Panc1 (cell line): ENCODE measurements at regions not wholly inside any gene's neighbourhood (a gene's known extent, or its start where the extent isn't known, plus 50 kb on each side); places are given as distances from the start of the nearest gene placed in this dataset.

ENCODE experiments used
- ATAC-seq: fragments of 200-7000 bp; cut with Tn5 transposase; 2 replicates; pipeline ENCODE4 v1.9.1; 2020; ENCODE audit warnings: mild to moderate bottlenecking, moderate library complexity
- BruUV-seq: library from RNA; stranded (reverse); fragments of 400-500 nt; replicated peaks from 2 replicates; lab custom pipeline; 2021; lab: Mats Ljungman, UMichigan
- CTCF ChIA-PET: fragments of 300-600 bp; sonication (Branson Sonifier 250); formaldehyde crosslinking; loops from one replicate; lab custom pipeline; 2022; ENCODE audit warnings: antibody characterized with exemption; lab: Charles Lee
- POLR2A ChIA-PET: fragments of 300-600 bp; sonication (Branson Sonifier 250); formaldehyde crosslinking; loops from one replicate; lab custom pipeline; 2022; ENCODE audit warnings: antibody characterized with exemption; lab: Charles Lee
- DNase-seq: peaks from one replicate; pipeline ENCODE4 v3.0.0-alpha.2; 2010; ENCODE audit warnings: low read depth, low spot score
- H3K27ac ChIP-seq: 2 replicates; pipeline ENCODE4 v1.5.1; 2011; ENCODE audit warnings: mild to moderate bottlenecking, low read length, inconsistent platforms
- H3K27me3 ChIP-seq: fragments of 200-500 bp; sonication (Bioruptor generic); 2 replicates; pipeline ENCODE4 v1.6.0; 2014; ENCODE audit warnings: low read length, inconsistent platforms; ENCODE audit not compliant: control insufficient read depth, insufficient read depth
- H3K36me3 ChIP-seq: fragments of 200-500 bp; sonication (Bioruptor generic); 2 replicates; pipeline ENCODE4 v1.5.1; 2014; ENCODE audit warnings: inconsistent platforms, mild to moderate bottlenecking, low read length, moderate library complexity; ENCODE audit not compliant: control insufficient read depth, insufficient read depth
- H3K4me1 ChIP-seq: 2 replicates; pipeline ENCODE4 v1.5.1; 2011; ENCODE audit warnings: inconsistent platforms, mild to moderate bottlenecking, low read length, moderate library complexity; ENCODE audit not compliant: control insufficient read depth, insufficient read depth
- H3K4me3 ChIP-seq, 2 experiments: 2 replicates each; pipeline ENCODE4 v1.5.1; 2011 to 2012; ENCODE audit warnings: low read depth in 2 of 2, low read length in 2 of 2, mild to moderate bottlenecking in 2 of 2, inconsistent platforms in 1 of 2, moderate library complexity in 1 of 2
- H3K9me3 ChIP-seq: fragments of 200-500 bp; sonication (Bioruptor generic); 2 replicates; pipeline ENCODE4 v1.5.1; 2014; ENCODE audit warnings: low read depth, mild to moderate bottlenecking, inconsistent platforms, low read length, moderate library complexity; ENCODE audit not compliant: control insufficient read depth, insufficient read depth
- POLR2AphosphoS5 ChIP-seq: IDR thresholded peaks from 2 replicates; pipeline ENCODE4 v1.6.1; 2012; ENCODE audit warnings: mild to moderate bottlenecking, low read depth, low read length, moderate library complexity
- SIN3A ChIP-seq: IDR thresholded peaks from 2 replicates; pipeline ENCODE4 v1.6.1; 2012; ENCODE audit warnings: low read depth, mild to moderate bottlenecking, low read length, moderate library complexity, borderline replicate concordance; ENCODE audit not compliant: insufficient read depth
- TCF7L2 ChIP-seq: IDR thresholded peaks from 2 replicates; pipeline ENCODE4 v1.6.1; 2011; ENCODE audit warnings: mild to moderate bottlenecking, low read depth, low read length, inconsistent platforms
- in situ Hi-C: cut with HindIII; loops from 2 replicates; pipeline ENCODE4 v1.10.0; 2016; ENCODE audit warnings: low sequenced_read_pairs, low pct_unique_long_range_greater_than_20kb
- intact Hi-C: fragments of 100-400 bp; cut with micrococcal nuclease; formaldehyde crosslinking; loops from one replicate; pipeline ENCODE4 v1.10.0; 2022; ENCODE audit not compliant: unreplicated experiment
- TF ChIP-seq, protein P1 (sequence below), 2 experiments: IDR thresholded peaks; 2 replicates each; pipeline ENCODE4 v1.6.1; 2011 to 2012; ENCODE audit warnings: low read depth in 2 of 2, control low read depth in 1 of 2, low read length in 1 of 2, mild to moderate bottlenecking in 1 of 2, moderate library complexity in 1 of 2; ENCODE audit not compliant: insufficient read depth in 1 of 2
- TF ChIP-seq, protein P2 (sequence below): fragments of 450-650 bp; IDR thresholded peaks from 2 replicates; pipeline ENCODE4 v1.5.1; 2017; ENCODE audit warnings: mild to moderate bottlenecking

- no TSS peak for BruUV-seq
- no peak for ATAC-seq
- ChIA-PET POLR2A (no interaction called here), CTCF (no interaction called here)
- Histone ChIP-seq H3K27ac (no peak overlapping the region), H3K27me3 (peaks cover 6% of the 10 kb centered on the region; the same call in 1 of the 2 replicates), H3K36me3 (no peaks in the 10 kb centered on the region), H3K4me3 (no peak overlapping the region), H3K9me3 (no peaks in the 10 kb centered on the region), H3K4me1 (no peaks in the 10 kb centered on the region)
- in situ Hi-C loops (no loop called here), intact Hi-C loops (no loop called here)
- DNase-seq: no peak
- TF ChIP-seq TCF7L2: no peak
- no peak for TF ChIP-seq SIN3A
Measured at GRCh38 chr20:23211164-23211563, 125.0 kb upstream of the CD93 start.

DNA sequence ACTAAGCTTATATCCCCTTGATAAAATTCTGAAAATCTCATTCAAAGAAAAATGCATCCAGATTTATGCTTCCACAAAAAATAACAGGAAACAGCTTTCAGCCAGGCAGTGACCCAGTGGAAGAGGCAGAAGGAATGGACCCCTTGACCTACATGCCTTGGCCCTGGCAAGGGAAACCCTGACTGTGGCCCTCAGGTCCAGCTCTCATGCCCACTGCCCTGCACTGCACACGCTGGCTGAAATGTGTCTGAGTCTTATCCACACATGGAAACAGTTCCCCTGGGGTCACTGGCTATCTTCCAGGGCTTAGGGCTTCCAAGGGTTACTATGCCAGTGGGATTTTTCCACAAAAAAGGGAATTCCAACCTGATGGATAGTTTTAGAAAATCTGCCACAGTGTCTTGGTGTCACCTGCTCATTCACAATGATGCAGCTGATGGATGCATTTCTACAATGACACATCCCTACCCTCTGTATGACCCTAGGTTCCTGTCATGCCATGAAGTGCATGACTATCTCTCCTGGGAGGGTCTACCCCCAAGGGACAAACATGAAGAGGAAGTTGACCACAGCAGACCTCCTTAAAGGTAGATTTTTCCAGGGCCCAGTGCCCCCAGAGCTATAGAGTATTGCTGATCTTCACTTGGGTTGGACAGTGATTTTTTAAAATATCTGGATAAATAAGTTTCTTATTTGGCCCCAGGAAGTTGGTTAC, 121.9 kb upstream of the CD93 start:
- TF ChIP-seq, protein P1, sequence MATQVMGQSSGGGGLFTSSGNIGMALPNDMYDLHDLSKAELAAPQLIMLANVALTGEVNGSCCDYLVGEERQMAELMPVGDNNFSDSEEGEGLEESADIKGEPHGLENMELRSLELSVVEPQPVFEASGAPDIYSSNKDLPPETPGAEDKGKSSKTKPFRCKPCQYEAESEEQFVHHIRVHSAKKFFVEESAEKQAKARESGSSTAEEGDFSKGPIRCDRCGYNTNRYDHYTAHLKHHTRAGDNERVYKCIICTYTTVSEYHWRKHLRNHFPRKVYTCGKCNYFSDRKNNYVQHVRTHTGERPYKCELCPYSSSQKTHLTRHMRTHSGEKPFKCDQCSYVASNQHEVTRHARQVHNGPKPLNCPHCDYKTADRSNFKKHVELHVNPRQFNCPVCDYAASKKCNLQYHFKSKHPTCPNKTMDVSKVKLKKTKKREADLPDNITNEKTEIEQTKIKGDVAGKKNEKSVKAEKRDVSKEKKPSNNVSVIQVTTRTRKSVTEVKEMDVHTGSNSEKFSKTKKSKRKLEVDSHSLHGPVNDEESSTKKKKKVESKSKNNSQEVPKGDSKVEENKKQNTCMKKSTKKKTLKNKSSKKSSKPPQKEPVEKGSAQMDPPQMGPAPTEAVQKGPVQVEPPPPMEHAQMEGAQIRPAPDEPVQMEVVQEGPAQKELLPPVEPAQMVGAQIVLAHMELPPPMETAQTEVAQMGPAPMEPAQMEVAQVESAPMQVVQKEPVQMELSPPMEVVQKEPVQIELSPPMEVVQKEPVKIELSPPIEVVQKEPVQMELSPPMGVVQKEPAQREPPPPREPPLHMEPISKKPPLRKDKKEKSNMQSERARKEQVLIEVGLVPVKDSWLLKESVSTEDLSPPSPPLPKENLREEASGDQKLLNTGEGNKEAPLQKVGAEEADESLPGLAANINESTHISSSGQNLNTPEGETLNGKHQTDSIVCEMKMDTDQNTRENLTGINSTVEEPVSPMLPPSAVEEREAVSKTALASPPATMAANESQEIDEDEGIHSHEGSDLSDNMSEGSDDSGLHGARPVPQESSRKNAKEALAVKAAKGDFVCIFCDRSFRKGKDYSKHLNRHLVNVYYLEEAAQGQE (IDR thresholded peaks at IDR 0.05; ENCODE audit: insufficient read depth in 1 of 2, low read depth in 2 of 2, low read length in 1 of 2): no peak
- TF ChIP-seq, protein P2, sequence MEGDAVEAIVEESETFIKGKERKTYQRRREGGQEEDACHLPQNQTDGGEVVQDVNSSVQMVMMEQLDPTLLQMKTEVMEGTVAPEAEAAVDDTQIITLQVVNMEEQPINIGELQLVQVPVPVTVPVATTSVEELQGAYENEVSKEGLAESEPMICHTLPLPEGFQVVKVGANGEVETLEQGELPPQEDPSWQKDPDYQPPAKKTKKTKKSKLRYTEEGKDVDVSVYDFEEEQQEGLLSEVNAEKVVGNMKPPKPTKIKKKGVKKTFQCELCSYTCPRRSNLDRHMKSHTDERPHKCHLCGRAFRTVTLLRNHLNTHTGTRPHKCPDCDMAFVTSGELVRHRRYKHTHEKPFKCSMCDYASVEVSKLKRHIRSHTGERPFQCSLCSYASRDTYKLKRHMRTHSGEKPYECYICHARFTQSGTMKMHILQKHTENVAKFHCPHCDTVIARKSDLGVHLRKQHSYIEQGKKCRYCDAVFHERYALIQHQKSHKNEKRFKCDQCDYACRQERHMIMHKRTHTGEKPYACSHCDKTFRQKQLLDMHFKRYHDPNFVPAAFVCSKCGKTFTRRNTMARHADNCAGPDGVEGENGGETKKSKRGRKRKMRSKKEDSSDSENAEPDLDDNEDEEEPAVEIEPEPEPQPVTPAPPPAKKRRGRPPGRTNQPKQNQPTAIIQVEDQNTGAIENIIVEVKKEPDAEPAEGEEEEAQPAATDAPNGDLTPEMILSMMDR: no peak
- TF ChIP-seq POLR2AphosphoS5: no peak
- no peak for TF ChIP-seq SIN3A
- no peak for TF ChIP-seq TCF7L2

GRCh38 chr20:23206995-23207394, 120.9 kb upstream of the CD93 start:
- no peaks in the 10 kb centered on the region for H3K4me1 ChIP-seq
- in situ Hi-C loops: no loop called here
- no peaks in the 10 kb centered on the region for H3K9me3 ChIP-seq
- H3K36me3 ChIP-seq: no peaks in the 10 kb centered on the region
- ChIA-PET POLR2A (no interaction called here), CTCF (no interaction called here)
- intact Hi-C loops: no loop called here
- peaks cover 7% of the 10 kb centered on the region; the same call in 1 of the 2 replicates for H3K27me3 ChIP-seq
- BruUV-seq: no TSS peak
- no peak overlapping the region for H3K4me3 ChIP-seq
- TF ChIP-seq, protein P1 (IDR thresholded peaks at IDR 0.05; ENCODE audit: insufficient read depth in 1 of 2, low read depth in 2 of 2, low read length in 1 of 2): no peak
- TF ChIP-seq, protein P2: no peak
- TF ChIP-seq SIN3A: no peak
- H3K27ac ChIP-seq: no peak overlapping the region
- ATAC-seq (no peak), DNase-seq (no peak)

More for the DNA sequence above, 121.9 kb upstream of the CD93 start:
- Histone ChIP-seq H3K4me3 (no peak overlapping the region), H3K27me3 (peaks cover 8% of the 10 kb centered on the region; the same call in 1 of the 2 replicates), H3K36me3 (no peaks in the 10 kb centered on the region), H3K4me1 (no peaks in the 10 kb centered on the region), H3K9me3 (no peaks in the 10 kb centered on the region), H3K27ac (no peak overlapping the region)
- intact Hi-C loops (no loop called here), in situ Hi-C loops (no loop called here)
- no TSS peak for BruUV-seq
- ChIA-PET CTCF (no interaction called here), POLR2A (no interaction called here)
- DNase-seq (no peak), ATAC-seq (no peak)
